BLaER1 (cell line): ENCODE measurements at regions not wholly inside any gene's neighbourhood (a gene's known extent, or its start where the extent isn't known, plus 50 kb on each side); places are given as distances from the start of the nearest gene placed in this dataset.

Source experiments
- H3K27ac ChIP-seq: shearing (Covaris generic); formaldehyde crosslinking; 2 replicates; pipeline ENCODE4 v1.8.1; 2022
- H3K27me3 ChIP-seq: shearing (Covaris generic); formaldehyde crosslinking; 2 replicates; pipeline ENCODE4 v1.8.1; 2022
- H3K36me3 ChIP-seq: shearing (Covaris generic); formaldehyde crosslinking; 2 replicates; pipeline ENCODE4 v1.8.1; 2022
- H3K4me1 ChIP-seq: shearing (Covaris generic); formaldehyde crosslinking; 2 replicates; pipeline ENCODE4 v1.8.1; 2022
- H3K4me2 ChIP-seq: shearing (Covaris generic); formaldehyde crosslinking; 2 replicates; pipeline ENCODE4 v1.8.1; 2022
- H3K4me3 ChIP-seq: shearing (Covaris generic); formaldehyde crosslinking; 2 replicates; pipeline ENCODE4 v1.8.1; 2022
- H3K9ac ChIP-seq: shearing (Covaris generic); formaldehyde crosslinking; 2 replicates; pipeline ENCODE4 v1.8.1; 2022
- H3K9me3 ChIP-seq: shearing (Covaris generic); formaldehyde crosslinking; 2 replicates; pipeline ENCODE4 v1.8.1; 2022
- H4K20me1 ChIP-seq: shearing (Covaris generic); formaldehyde crosslinking; 2 replicates; pipeline ENCODE4 v1.8.1; 2022
- Cebpa-rat ChIP-seq: shearing (Covaris generic); IDR thresholded peaks from 2 replicates; pipeline ENCODE4 v1.8.1; 2022

DNA sequence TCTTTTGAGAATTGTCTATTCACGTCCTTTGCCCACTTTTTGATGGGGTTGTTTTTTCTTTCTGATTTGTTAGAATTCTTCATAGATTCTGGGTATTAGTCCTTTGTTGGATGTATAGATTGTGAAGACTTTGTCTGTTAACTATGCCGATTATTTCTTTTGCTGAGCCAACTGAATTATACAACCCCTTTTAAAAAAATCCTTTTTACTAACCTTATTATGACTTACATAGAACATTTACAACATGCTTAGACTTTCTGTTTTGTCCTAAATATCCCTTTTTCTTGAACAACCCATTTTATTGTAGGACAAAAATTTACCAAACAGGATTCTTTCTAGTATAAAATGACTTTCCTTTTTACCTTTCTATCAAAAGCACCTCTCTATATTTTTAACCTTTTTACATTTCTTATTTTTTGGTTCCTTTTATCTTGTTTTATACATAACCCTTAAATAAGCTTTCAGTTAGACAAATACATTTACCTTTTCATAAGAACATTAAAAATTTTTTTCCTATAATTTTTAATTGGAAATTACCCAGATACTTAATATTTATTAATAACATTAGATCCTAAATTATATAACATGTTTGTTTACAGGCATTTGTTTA, 70.4 kb upstream of the TTLL7 start:
- no peak overlapping the region for H3K4me2 ChIP-seq
- no peaks in the 10 kb centered on the region for H3K4me1 ChIP-seq
- no peak overlapping the region for H3K4me3 ChIP-seq
- H3K9me3 ChIP-seq = peaks cover 37% of the 10 kb centered on the region
- no peaks in the 10 kb centered on the region for H4K20me1 ChIP-seq
- H3K9ac ChIP-seq = no peak overlapping the region
- H3K36me3 ChIP-seq = no peaks in the 10 kb centered on the region
- no peaks in the 10 kb centered on the region for H3K27me3 ChIP-seq
- no peak overlapping the region for H3K27ac ChIP-seq
- no peak for TF ChIP-seq Cebpa-rat

GRCh38 chr1:84062496-84062895, 63.6 kb upstream of the TTLL7 start:
- no peak overlapping the region for H3K9ac ChIP-seq
- no peaks in the 10 kb centered on the region for H3K27me3 ChIP-seq
- H3K36me3 ChIP-seq = no peaks in the 10 kb centered on the region
- H3K4me2 ChIP-seq = no peak overlapping the region
- H3K27ac ChIP-seq = no peak overlapping the region
- H4K20me1 ChIP-seq = no peaks in the 10 kb centered on the region
- no peaks in the 10 kb centered on the region for H3K4me1 ChIP-seq
- H3K4me3 ChIP-seq = no peak overlapping the region
- no peak for TF ChIP-seq Cebpa-rat
- peaks cover 8% of the 10 kb centered on the region for H3K9me3 ChIP-seq

GRCh38 chr1:84061336-84061735, 62.4 kb upstream of the TTLL7 start:
- Histone ChIP-seq H3K9me3 (no peaks in the 10 kb centered on the region), H3K9ac (no peak overlapping the region), H3K4me3 (no peak overlapping the region), H3K4me2 (no peak overlapping the region), H4K20me1 (no peaks in the 10 kb centered on the region), H3K27me3 (no peaks in the 10 kb centered on the region), H3K27ac (no peak overlapping the region), H3K36me3 (no peaks in the 10 kb centered on the region), H3K4me1 (no peaks in the 10 kb centered on the region)
- TF ChIP-seq Cebpa-rat = no peak

GRCh38 chr1:84060781-84061180, 61.8 kb upstream of the TTLL7 start:
- Histone ChIP-seq H3K27me3 (no peaks in the 10 kb centered on the region), H3K36me3 (no peaks in the 10 kb centered on the region), H3K9ac (no peak overlapping the region), H3K4me3 (no peak overlapping the region), H3K27ac (no peak overlapping the region), H3K4me2 (no peak overlapping the region), H4K20me1 (no peaks in the 10 kb centered on the region), H3K4me1 (no peaks in the 10 kb centered on the region), H3K9me3 (no peaks in the 10 kb centered on the region)
- no peak for TF ChIP-seq Cebpa-rat

DNA sequence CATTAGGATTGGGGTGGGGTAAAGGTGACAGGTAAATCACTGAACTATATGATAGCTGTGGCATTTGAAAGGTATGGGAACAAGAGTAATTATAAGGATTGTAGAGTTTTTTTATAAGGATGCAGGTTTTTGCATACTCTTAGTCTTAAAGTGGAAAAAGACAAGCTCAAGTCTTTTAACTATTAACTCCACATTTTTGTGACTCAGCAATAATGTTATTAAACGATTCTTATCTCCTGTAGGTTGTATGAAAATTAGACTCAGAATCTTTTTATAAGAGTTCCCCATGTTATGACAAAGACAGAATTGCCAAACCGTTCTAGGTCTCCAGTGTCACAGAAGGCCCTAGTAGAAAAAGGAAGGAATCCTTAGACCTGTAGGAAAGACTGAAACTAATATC, 49.9 kb upstream of the TTLL7 start:
- Histone ChIP-seq H3K9ac (no peak overlapping the region), H3K27me3 (no peaks in the 10 kb centered on the region), H4K20me1 (no peaks in the 10 kb centered on the region), H3K36me3 (no peaks in the 10 kb centered on the region), H3K4me1 (no peaks in the 10 kb centered on the region), H3K4me2 (no peak overlapping the region), H3K9me3 (no peaks in the 10 kb centered on the region), H3K4me3 (no peak overlapping the region), H3K27ac (no peak overlapping the region)
- TF ChIP-seq Cebpa-rat = no peak
